Kidney epithelial cell (primary cell): ENCODE measurements at regions not wholly inside any gene's neighbourhood (a gene's known extent, or its start where the extent isn't known, plus 50 kb on each side); places are given as distances from the start of the nearest gene placed in this dataset.

ENCODE experiments used
- DNase-seq: peaks from one replicate; pipeline ENCODE4 v3.0.0-alpha.2; 2010; ENCODE audit warnings: low read depth
- H3K27me3 ChIP-seq: 2 replicates; pipeline ENCODE4 v1.6.0; 2011; ENCODE audit warnings: low read length; ENCODE audit not compliant: control insufficient read depth, insufficient read depth
- H3K36me3 ChIP-seq: 2 replicates; pipeline ENCODE4 v1.5.1; 2011; ENCODE audit warnings: low read length; ENCODE audit not compliant: control insufficient read depth, insufficient read depth
- H3K4me3 ChIP-seq: 2 replicates; pipeline ENCODE4 v1.5.1; 2011; ENCODE audit warnings: low read depth, mild to moderate bottlenecking, control low read depth, low read length
- TF ChIP-seq, protein P1 (sequence below): IDR thresholded peaks from 2 replicates; pipeline ENCODE4 v1.5.1; 2011; ENCODE audit warnings: mild to moderate bottlenecking, moderate library complexity, low read length, control low read depth, inconsistent platforms; ENCODE audit not compliant: insufficient read depth, poor library complexity, severe bottlenecking

DNA sequence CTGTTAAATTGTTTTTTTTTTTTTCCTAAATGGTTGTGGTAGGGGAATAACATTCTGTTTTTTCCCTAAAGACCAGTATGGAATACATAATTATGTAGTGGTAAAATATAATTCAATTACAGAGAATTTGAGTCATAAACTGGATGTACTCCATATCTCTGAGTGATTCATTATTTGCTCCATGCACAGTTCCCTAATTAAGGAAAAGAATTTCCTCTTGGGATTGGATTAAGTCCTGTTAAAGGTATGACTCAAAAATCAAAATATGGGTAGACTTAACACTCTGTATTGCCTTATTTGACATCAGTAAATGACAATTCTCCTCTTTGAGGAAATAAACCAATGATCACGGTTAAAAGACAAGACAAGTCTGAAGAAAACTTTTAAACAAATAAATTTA, 78.0 kb upstream of the KCNH8 start:
- no peak for DNase-seq
- Histone ChIP-seq H3K27me3 (no peaks in the 10 kb centered on the region), H3K36me3 (no peaks in the 10 kb centered on the region), H3K4me3 (no peak overlapping the region)
- TF ChIP-seq, protein P1, sequence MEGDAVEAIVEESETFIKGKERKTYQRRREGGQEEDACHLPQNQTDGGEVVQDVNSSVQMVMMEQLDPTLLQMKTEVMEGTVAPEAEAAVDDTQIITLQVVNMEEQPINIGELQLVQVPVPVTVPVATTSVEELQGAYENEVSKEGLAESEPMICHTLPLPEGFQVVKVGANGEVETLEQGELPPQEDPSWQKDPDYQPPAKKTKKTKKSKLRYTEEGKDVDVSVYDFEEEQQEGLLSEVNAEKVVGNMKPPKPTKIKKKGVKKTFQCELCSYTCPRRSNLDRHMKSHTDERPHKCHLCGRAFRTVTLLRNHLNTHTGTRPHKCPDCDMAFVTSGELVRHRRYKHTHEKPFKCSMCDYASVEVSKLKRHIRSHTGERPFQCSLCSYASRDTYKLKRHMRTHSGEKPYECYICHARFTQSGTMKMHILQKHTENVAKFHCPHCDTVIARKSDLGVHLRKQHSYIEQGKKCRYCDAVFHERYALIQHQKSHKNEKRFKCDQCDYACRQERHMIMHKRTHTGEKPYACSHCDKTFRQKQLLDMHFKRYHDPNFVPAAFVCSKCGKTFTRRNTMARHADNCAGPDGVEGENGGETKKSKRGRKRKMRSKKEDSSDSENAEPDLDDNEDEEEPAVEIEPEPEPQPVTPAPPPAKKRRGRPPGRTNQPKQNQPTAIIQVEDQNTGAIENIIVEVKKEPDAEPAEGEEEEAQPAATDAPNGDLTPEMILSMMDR: no peak

DNA sequence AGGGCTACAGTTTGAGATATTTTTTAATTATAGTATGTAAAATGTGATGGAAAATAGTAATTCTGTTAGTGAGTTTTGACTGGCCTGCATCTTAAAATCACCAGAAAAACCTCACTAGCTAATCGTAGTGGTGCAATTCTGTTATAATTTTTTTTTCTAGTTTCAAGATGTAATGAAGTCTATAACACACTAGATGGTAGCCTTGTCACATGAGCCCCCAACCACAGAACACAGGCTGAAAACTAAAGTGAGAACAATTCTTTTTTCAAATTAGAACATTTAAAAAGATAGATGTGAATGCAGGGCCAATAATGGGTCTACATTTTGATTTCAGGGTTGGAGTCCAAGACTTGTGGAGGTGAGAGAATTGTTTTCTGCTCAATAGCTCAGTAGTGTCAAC, 83.3 kb upstream of the KCNH8 start:
- no peak overlapping the region for H3K4me3 ChIP-seq
- H3K27me3 ChIP-seq: no peaks in the 10 kb centered on the region
- TF ChIP-seq, protein P1: peak; percentile 30
- no peaks in the 10 kb centered on the region for H3K36me3 ChIP-seq
- no peak for DNase-seq

DNA sequence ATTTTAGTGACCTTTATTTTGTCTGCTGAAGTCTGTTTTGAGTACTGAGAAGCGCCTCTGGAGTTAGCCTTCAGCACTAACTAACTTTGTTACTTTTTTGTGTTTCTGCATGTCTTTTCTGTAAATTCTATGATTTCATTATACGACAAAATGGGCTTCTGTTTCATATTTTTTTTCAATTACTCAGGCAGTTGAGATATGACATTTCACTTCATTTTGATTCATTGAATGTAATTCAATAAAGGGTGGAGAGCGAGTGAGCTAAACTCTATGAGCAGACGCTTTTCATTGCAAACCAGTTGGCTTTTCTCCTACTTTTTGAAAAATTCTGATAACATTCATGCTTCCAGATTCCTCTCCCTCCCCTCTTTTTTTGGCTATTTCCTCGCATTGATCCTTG, 84.4 kb upstream of the KCNH8 start:
- TF ChIP-seq, protein P1: no peak
- Histone ChIP-seq H3K36me3 (no peaks in the 10 kb centered on the region), H3K4me3 (no peak overlapping the region), H3K27me3 (no peaks in the 10 kb centered on the region)
- no peak for DNase-seq

DNA sequence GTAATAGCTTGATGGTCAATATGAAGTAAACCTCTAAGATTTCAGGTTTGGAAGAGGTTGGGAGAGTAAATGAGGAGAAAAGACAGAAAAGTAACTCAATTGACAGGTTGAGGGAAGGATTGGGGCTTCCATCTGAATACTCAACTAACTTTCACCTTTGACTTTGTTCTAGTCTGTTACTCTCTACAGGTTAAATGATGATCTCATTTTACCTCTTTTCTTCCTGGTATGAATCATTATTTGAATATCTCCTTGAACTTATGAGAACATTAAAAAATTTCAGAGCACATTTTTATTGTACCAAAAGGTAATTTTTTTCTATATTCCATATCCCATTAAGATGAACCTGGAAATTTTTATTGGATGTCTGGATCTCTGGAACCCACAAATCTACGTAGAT, 87.9 kb upstream of the KCNH8 start:
- Histone ChIP-seq H3K36me3 (no peaks in the 10 kb centered on the region), H3K4me3 (no peak overlapping the region), H3K27me3 (no peaks in the 10 kb centered on the region)
- TF ChIP-seq, protein P1: no peak
- no peak for DNase-seq

DNA sequence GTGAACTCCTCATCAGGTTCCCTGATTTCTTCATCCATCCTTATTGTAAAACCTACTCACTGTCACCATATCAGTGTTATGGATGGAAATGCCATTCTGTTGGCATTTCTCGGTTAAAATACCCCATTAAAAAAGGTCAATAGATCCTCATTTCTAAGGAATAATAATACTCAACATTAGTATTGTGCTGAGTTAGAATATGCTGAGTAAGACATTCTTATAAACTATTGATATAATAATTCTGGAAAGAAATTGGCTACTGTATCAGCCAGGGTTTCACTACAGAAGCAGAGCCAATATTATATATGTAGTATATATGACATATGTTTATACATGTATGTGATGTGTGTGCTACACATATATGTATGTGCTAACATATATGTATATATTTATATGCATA, 95.4 kb upstream of the KCNH8 start:
- Histone ChIP-seq H3K36me3 (no peaks in the 10 kb centered on the region), H3K4me3 (no peak overlapping the region), H3K27me3 (no peaks in the 10 kb centered on the region)
- no peak for DNase-seq
- TF ChIP-seq, protein P1: no peak

DNA sequence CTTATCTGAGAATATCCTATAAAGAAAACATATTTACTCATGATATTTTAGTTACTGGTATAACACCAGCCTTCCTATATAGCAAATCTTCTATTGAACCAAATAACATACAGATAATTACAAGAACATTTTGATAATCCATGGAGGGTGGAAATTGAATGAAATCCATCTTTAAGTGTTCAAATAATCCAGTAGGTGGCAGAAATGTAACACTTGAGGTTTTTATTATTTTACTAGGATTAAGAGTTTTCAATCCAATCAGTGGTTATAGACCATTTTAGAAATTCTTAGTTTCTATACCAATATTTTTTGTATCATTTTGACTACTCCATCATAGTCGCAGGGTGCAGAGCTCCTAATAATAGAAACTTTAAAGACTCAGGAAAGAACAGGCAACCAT, 101.9 kb upstream of the KCNH8 start:
- H3K27me3 ChIP-seq: no peaks in the 10 kb centered on the region
- TF ChIP-seq, protein P1: no peak
- no peak for DNase-seq
- H3K4me3 ChIP-seq: no peak overlapping the region
- no peaks in the 10 kb centered on the region for H3K36me3 ChIP-seq
